ENCODE measurements at regions not wholly inside any gene's neighbourhood (a gene's known extent, or its start where the extent isn't known, plus 50 kb on each side); places are given as distances from the start of the nearest gene placed in this dataset.
"Not testable (repeated sequence)": the region's sequence is repeated elsewhere in the genome, so short reads cannot be mapped to it uniquely, and the experiment has no call there.

DNA sequence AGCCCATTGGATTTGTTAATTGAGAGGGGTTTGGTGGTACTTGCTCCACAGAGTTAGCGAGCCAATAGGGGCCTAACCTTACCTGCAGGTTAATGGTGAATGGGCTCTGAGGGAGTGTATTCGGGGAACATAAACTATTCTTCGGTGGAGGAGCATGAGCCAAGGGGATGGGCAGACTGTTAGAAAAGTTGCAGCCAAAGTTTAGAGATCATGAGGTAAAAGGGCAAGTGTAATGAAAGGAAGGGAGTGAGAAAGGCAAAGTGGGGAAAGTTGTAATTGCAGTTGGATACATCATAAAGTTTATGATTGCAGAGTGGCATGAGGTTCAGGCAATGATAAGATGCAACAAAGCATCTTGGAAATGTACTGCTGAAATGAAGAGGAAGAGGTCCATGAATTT lies 142.1 kb upstream of the TBX18 start:
- FAIRE-seq: no peak
- DNase-seq (ENCODE audit: insufficient read length, low spot score): no peak

DNA sequence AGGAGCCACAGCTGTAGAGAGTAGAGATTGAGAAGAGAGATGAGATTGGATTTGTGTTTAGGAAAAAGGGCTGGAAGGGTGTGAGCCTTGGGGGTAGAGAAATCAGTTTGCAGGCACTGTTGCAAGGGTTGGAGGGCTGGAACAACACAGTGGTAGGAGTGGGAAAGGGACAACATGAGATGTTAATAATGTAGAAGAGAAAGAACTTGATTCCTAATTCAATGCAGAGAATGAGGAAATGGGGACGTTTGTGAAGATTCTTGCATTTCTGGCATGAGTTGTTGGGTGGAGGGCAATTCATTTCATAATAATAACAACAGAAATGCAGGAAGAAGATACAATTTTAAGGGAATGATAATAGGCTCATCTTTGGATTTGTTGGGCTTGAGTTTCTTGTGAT lies 141.4 kb upstream of the TBX18 start:
- no peak for DNase-seq (ENCODE audit: insufficient read length, low spot score)
- FAIRE-seq: no peak

GRCh38 chr6:84902354-84902928 lies 138.0 kb upstream of the TBX18 start:
- DNase-seq (ENCODE audit: insufficient read length, low spot score): no peak
- FAIRE-seq: no peak

DNA sequence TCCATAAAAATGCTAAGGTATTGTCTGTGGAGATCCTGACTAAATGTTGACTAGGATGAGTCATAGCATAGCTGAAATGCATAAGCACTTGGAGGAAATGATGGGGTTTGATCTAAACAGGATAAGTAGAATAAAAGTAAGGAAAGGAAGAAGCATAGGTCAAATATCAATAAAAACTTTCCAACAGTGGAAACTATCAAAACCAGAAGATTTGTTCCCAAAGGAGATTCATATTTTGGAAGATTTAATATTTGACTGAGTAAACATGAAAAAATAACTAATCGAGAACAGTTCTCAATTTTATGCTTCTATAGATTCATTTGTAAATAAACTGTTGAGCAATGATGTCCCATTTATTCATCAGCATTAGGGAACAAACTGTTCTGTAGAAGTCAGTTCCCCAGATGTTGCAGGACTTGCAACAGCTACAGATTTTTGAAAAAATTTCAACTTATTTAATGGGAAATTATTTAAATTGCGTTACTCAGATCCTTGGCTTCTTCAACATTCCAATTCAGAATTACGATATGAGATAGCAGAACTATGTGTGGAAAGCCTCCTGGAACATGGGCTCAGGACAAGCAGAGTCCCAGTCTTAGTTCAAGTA lies 133.7 kb upstream of the TBX18 start:
- FAIRE-seq (no peak), DNase-seq (ENCODE audit: insufficient read length, low spot score) (no peak)

DNA sequence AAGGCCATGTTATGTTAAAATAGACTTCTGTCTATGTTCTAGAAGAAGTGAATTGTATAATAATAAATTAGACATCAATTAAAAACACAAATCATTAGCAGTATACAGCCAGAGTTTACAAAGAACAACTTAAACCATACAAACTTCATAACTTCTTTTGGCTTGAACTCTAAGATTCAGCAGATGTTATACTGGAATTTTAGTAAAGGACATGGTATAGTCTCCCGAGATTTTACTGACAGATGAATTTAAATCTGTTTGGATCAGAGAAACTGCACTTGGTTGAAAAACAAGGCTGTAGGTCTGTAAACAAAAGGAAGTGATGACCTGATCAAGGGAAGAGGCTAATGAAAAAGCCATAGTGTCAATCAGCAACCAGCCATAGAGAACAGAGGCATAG lies 132.6 kb upstream of the TBX18 start:
- no peak for FAIRE-seq
- no peak for DNase-seq (ENCODE audit: insufficient read length, low spot score)

GRCh38 chr6:84892671-84893070 lies 128.3 kb upstream of the TBX18 start:
- FAIRE-seq (no peak), DNase-seq (ENCODE audit: insufficient read length, low spot score) (no peak)

DNA sequence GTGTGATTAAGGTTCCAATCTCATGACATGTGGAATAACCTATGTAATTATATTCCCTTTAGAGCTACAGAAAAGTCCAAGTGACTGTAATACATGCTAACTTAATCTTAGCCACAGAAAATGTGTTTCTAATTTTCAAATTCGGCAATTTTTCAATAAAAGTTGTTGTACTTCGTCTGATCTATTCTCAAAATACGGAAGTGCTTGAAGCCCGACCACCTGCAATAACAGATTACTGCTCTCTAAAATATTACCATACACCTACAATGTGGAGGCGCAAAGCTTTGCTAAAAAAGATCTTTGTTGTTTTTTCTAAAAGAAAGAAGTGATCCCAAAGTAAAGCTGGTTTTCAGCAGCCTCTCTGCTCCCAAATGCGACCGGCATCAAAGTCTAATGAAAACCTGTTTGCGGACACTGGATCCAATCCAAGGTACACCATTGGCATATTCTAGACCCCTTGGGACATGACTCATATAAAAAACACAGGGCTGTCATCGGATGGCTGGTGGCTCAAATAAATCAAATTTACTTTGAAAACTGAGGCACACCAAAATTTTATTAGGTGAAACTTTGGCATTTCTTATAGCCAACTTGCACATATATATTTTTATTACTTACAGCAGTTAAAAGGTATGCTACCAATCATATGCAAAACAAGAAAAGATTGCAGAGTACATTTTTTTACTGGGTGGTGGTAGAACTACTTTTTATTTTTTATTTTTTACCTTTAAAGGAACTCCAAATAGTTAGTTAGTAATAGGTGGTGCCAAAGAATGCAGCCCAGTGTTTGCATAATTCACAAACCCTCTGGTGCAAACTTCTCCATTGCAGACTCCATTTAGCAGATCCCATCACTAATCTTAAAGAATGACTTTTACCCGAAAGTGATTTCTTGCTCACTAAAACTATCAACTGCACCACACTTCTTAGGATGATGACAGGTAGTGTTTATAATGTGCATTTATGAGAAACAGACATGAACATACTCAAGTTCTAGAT lies 118.7 kb upstream of the TBX18 start:
- no peak for FAIRE-seq
- DNase-seq (ENCODE audit: insufficient read length, low spot score): no peak

GRCh38 chr6:84879385-84879784 lies 115.0 kb upstream of the TBX18 start:
- FAIRE-seq; DNase-seq (ENCODE audit: insufficient read length, low spot score): not testable (repeated sequence)

- no peak for DNase-seq (ENCODE audit: insufficient read length, low spot score)
- no peak for FAIRE-seq
These were observed 113.3 kb upstream of the TBX18 start for GRCh38 chr6:84877515-84878210.

GRCh38 chr6:84876723-84877514 lies 112.5 kb upstream of the TBX18 start:
- no peak for DNase-seq (ENCODE audit: insufficient read length, low spot score)
- FAIRE-seq: no peak

DNA sequence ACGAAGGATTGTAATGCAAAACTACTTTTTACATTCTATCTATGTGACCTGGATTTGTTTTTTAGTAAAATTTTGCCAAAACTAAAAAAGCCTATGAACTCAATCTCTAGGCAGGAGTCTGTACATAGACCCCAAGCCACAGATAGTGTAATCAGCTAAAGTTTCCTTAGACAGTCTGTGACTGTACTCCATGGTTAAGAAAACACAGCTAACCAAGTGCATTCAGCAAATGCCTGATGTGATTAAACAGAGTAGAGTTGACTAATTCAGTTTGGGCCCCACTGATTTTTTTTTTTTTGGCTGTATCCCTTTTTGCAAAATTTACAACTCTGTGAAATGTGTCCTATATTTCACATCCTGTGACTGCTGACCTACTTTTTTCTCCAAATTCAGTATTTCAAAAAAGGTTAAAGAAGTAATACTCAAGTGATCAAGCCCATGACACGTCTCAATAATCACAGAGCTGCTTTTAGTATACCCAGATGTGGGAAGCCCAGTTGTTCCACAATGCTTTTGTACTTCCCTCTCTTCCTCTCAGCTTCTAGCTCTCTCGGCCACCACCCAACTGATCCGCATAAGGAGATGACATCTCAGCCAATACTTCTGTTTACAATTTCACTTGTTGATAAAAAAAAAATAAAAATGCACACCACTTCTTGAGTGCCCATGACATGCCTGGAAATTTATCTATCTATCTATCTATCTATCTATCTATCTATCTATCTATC lies 108.8 kb upstream of the TBX18 start:
- FAIRE-seq (no peak), DNase-seq (ENCODE audit: insufficient read length, low spot score) (no peak)

- DNase-seq (ENCODE audit: insufficient read length, low spot score): no peak
- FAIRE-seq: no peak
These were observed 107.5 kb upstream of the TBX18 start for GRCh38 chr6:84871925-84872324.

DNA sequence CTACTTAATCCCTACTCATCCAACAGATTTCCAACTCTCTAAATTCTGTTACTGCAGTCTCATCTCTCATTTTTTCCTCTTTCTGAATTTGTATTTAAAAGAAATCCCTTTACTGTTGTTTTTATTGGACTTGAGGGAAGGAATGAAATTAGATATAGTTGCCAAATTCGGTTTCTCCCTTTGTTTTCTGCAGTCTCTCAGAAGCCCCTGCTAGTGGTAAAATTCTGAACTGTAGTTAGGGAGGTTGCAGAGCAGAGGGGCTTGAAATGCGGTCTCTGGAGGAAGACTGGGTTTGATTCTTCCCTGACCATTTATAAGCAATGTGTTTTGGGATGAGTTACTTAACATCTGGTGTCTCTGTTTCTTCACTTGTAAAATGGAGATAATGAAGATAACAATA lies 106.3 kb upstream of the TBX18 start:
- FAIRE-seq (no peak), DNase-seq (ENCODE audit: insufficient read length, low spot score) (no peak)

GRCh38 chr6:84868149-84868548 lies 103.8 kb upstream of the TBX18 start:
- DNase-seq (ENCODE audit: insufficient read length, low spot score): no peak
- no peak for FAIRE-seq

DNA sequence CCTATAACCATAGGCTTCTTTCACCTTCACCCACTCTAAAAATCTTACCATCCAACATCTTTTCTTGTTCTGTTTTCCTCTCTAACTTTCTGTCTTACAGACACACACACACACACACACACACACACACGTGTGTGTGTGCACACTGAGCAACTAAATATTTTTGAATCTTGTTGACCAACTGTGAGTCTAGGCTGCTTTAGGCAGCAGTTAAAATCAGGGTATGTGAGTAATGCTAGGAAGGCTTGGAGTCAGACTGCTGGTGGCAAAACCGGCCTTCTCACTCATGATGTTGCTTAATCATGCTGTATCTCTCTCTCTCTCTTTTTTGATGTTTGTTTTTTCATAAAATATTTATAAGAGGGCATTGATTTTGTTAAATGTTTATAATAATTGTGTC lies 103.1 kb upstream of the TBX18 start:
- DNase-seq (ENCODE audit: insufficient read length, low spot score) (no peak), FAIRE-seq (no peak)

- FAIRE-seq: no peak
- DNase-seq (ENCODE audit: insufficient read length, low spot score): no peak
These were observed 102.3 kb upstream of the TBX18 start for GRCh38 chr6:84866715-84867114.

DNA sequence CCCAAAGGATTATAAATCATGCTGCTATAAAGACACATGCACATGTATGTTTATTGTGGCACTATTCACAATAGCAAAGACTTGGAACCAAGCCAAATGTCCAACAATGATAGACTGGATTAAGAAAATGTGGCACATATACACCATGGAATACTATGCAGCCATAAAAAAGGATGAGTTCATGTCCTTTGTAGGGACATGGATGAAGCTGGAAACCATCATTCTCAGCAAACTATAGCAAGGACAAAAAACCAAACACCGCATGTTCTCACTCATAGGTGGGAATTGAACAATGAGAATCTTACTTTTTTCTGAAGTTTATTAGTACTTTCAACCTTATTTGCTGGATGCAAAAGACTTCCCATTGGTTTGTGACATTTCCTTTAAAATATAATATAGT lies 101.0 kb upstream of the TBX18 start:
- not testable (repeated sequence) for FAIRE-seq; DNase-seq (ENCODE audit: insufficient read length, low spot score)

DNA sequence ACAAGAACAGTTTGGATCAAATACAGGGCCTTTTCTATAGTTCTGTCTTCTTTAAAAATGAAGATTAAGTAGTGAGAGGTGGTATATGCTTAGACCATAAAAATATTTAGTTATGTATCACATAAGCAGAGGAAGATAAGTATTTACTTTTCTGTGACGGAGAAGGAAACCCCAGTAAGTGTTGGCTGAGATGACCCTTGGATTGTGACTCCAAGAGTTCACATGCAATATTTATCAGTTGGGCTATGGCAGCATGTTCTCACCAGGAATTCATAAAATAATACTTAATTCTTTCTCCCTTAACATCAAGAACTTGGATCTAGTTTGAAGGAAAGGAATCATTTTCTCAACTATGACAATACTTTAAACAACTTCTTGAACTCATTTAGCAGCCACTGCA lies 98.4 kb upstream of the TBX18 start:
- no peak for DNase-seq (ENCODE audit: insufficient read length, low spot score)
- FAIRE-seq: no peak

DNA sequence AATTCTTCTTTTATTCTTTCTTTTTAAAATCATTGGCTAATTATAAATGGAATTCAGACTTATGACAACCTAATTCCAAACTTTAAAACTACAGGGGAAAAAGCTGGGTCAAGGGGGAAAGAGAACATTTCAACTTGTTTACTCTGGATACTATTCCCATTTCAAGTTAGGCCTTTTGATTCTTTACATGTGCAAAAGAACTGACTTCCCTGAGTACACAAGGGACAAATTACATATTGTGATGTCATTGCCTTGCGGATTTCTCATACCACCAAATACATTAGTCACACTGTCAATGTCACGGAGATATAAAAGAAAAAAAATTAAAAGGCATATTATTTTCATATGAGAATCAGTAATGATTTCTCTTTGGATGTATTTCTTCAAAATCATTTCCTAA lies 96.5 kb upstream of the TBX18 start:
- no peak for FAIRE-seq
- no peak for DNase-seq (ENCODE audit: insufficient read length, low spot score)

- FAIRE-seq (no peak), DNase-seq (ENCODE audit: insufficient read length, low spot score) (no peak)
These were observed 96.1 kb upstream of the TBX18 start for GRCh38 chr6:84860509-84860908.
